ENCODE measurements at regions not wholly inside any gene's neighbourhood (a gene's known extent, or its start where the extent isn't known, plus 50 kb on each side); places are given as distances from the start of the nearest gene placed in this dataset.
"Not testable (repeated sequence)": the region's sequence is repeated elsewhere in the genome, so short reads cannot be mapped to it uniquely, and the experiment has no call there.

DNA sequence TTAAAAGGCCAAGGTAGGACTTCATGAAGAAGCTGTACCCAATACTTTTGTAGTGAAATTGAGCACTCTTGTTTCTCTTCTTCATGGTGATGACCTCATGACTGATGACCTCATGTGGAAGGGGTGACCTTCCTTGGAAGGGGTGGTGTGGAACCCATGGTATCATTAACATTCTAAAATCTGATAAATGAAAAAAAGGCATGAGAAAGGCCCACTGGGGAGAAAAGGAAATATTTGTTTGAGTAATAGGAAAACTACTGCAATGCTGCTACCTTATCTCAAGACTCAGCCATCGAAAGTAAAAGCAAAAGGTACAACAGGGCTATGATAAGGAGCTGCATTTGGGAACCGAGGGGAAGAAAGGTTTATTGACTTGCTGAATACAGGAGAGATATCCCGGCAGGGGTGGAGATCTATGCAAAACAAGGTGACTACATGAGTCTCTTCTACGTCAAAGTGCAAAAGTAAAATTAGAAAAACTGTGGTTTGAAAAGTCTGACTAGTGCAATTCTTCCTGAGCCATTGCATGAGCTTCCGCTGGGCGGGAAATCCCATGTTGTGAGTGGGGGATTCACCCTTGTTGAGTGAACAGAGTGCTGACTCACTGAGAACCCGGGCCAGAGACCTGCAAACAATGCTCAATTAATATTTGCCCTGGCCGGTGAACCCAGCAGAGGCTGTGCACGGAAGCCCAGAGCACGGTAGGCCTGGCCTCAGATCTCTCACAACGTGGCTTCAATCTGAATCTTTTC is 138.9 kb upstream of the RFC3 start:
- peak; percentile 13 to 15 for DNase-seq
- H4K12ac ChIP-seq (ENCODE audit: low read depth, low read length) = no peak overlapping the region
- no peak overlapping the region for H4K91ac ChIP-seq (ENCODE audit: low read depth, low read length)
- peaks cover 0 to 2% of the 10 kb centered on the region in 2 experiments for H3K4me1 ChIP-seq (ENCODE audit: control insufficient read depth in 1 of 2, insufficient read depth in 2 of 2, low read length in 2 of 2)
- H3K4me2 ChIP-seq (ENCODE audit: low read length) = no peak overlapping the region
- H3K79me1 ChIP-seq (ENCODE audit: low read length) = no peaks in the 10 kb centered on the region
- H2AFZ ChIP-seq (ENCODE audit: insufficient read depth, low read length, poor library complexity) = no peak overlapping the region
- no peak overlapping the region for H3K27ac ChIP-seq (ENCODE audit: low read depth, low read length)
- H3K14ac ChIP-seq (ENCODE audit: low read length) = no peak overlapping the region
- no CpG with 5 or more reads among the region's 11 CpGs for WGBS (ENCODE audit: extremely low coverage, insufficient coverage, insufficient read length)
- H3K27me3 ChIP-seq (ENCODE audit: insufficient read depth, low read length) = no peaks in the 10 kb centered on the region
- H2BK12ac ChIP-seq (ENCODE audit: low read length) = no peak overlapping the region
- H3K79me2 ChIP-seq (ENCODE audit: control insufficient read depth, insufficient read depth, low read length, poor library complexity) = no peaks in the 10 kb centered on the region
- no peak overlapping the region for H3K9ac ChIP-seq (ENCODE audit: low read length)
- no peak overlapping the region for H4K8ac ChIP-seq (ENCODE audit: low read depth, low read length)
- no peak overlapping the region for H3K18ac ChIP-seq (ENCODE audit: low read length)
- no peaks in the 10 kb centered on the region for H3K36me3 ChIP-seq (ENCODE audit: control insufficient read depth in 1 of 2, insufficient read depth in 2 of 2, low read length in 2 of 2)
- peaks cover 5% of the 10 kb centered on the region for H3K9me3 ChIP-seq (ENCODE audit: insufficient read depth, low read depth, low read length)
- H3K4ac ChIP-seq (ENCODE audit: low read depth, low read length) = no peak overlapping the region
- H3K23ac ChIP-seq (ENCODE audit: low read length) = no peak overlapping the region
- H3K4me3 ChIP-seq (ENCODE audit: low read depth, low read length) = no peak overlapping the region
- no peak overlapping the region for H2BK5ac ChIP-seq (ENCODE audit: low read depth, low read length, poor library complexity)
- H2AK5ac ChIP-seq (ENCODE audit: low read length) = no peak overlapping the region
- no peak overlapping the region for H2BK120ac ChIP-seq (ENCODE audit: insufficient read depth, low read length, poor library complexity)

DNA sequence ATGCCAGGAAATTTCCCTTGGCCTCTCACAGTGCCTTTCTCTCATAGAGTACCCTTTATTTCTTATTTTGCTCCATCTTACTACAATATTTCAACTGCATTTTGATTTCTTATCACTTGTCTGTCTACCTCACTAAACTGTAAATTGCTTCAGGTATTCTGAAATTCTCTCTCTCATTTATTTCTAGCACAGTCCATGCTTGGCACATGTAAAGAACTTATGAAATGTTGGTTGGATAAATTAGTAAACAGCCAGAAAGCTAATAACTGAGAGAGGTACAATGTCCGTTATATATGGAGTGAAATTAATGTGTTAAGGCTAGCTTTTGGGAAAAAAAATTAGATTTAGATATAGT is 138.3 kb upstream of the RFC3 start:
- Histone ChIP-seq H3K36me3 (ENCODE audit: control insufficient read depth in 1 of 2, insufficient read depth in 2 of 2, low read length in 2 of 2) (no peaks in the 10 kb centered on the region), H4K8ac (ENCODE audit: low read depth, low read length) (no peak overlapping the region), H3K18ac (ENCODE audit: low read length) (no peak overlapping the region), H4K12ac (ENCODE audit: low read depth, low read length) (no peak overlapping the region), H3K4me1 (ENCODE audit: control insufficient read depth in 1 of 2, insufficient read depth in 2 of 2, low read length in 2 of 2) (peaks cover 0 to 2% of the 10 kb centered on the region in 2 experiments), H2BK5ac (ENCODE audit: low read depth, low read length, poor library complexity) (no peak overlapping the region), H3K14ac (ENCODE audit: low read length) (no peak overlapping the region), H3K79me1 (ENCODE audit: low read length) (no peaks in the 10 kb centered on the region), H2AFZ (ENCODE audit: insufficient read depth, low read length, poor library complexity) (no peak overlapping the region), H3K27me3 (ENCODE audit: insufficient read depth, low read length) (no peaks in the 10 kb centered on the region), H4K91ac (ENCODE audit: low read depth, low read length) (no peak overlapping the region), H3K23ac (ENCODE audit: low read length) (no peak overlapping the region), H3K79me2 (ENCODE audit: control insufficient read depth, insufficient read depth, low read length, poor library complexity) (no peaks in the 10 kb centered on the region), H3K9ac (ENCODE audit: low read length) (no peak overlapping the region), H3K4ac (ENCODE audit: low read depth, low read length) (no peak overlapping the region), H2BK120ac (ENCODE audit: insufficient read depth, low read length, poor library complexity) (no peak overlapping the region), H2BK12ac (ENCODE audit: low read length) (no peak overlapping the region), H3K4me3 (ENCODE audit: low read depth, low read length) (no peak overlapping the region), H3K27ac (ENCODE audit: low read depth, low read length) (no peak overlapping the region), H3K9me3 (ENCODE audit: insufficient read depth, low read depth, low read length) (peaks cover 5% of the 10 kb centered on the region), H2AK5ac (ENCODE audit: low read length) (no peak overlapping the region), H3K4me2 (ENCODE audit: low read length) (no peak overlapping the region)
- DNase-seq = no peak
- no CpG with 5 or more reads among the region's 1 CpG for WGBS (ENCODE audit: extremely low coverage, insufficient coverage, insufficient read length)

DNA sequence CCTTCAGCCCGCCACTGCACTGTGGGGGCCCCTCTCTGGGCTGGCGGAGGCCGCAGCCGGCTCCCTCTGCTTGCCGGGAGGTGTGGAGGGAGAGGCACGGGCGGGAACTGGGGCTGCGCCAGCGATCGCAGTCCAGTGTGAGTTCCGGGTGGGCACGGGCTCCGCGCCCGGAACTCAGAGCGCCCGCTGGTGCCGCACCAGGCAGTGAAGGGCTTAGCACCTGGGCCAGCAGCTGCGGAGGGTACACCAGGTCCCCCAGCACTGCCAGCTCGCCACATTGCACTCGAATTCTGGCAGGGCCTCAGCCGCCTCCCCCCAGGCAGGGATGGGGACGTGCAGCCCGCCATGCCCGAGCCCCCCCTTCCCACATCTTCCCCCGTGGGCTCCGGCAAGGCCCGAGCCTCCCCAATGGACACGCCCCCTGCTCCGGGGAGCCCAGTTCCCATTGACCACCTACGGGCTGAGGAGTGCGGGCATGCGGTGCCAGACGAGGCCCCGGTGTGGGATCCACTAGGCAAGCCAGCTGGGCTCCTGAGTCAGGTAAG is 135.9 kb upstream of the RFC3 start:
- no peak overlapping the region for H3K9ac ChIP-seq (ENCODE audit: low read length)
- no peak overlapping the region for H4K12ac ChIP-seq (ENCODE audit: low read depth, low read length)
- DNase-seq = no peak
- no peaks in the 10 kb centered on the region for H3K79me2 ChIP-seq (ENCODE audit: control insufficient read depth, insufficient read depth, low read length, poor library complexity)
- H3K79me1 ChIP-seq (ENCODE audit: low read length) = no peaks in the 10 kb centered on the region
- no peak overlapping the region for H3K23ac ChIP-seq (ENCODE audit: low read length)
- no peak overlapping the region for H3K4me2 ChIP-seq (ENCODE audit: low read length)
- H4K91ac ChIP-seq (ENCODE audit: low read depth, low read length) = no peak overlapping the region
- no CpG with 5 or more reads among the region's 35 CpGs for WGBS (ENCODE audit: extremely low coverage, insufficient coverage, insufficient read length)
- H3K4ac ChIP-seq (ENCODE audit: low read depth, low read length) = no peak overlapping the region
- no peaks in the 10 kb centered on the region for H3K36me3 ChIP-seq (ENCODE audit: control insufficient read depth in 1 of 2, insufficient read depth in 2 of 2, low read length in 2 of 2)
- no peak overlapping the region for H2BK120ac ChIP-seq (ENCODE audit: insufficient read depth, low read length, poor library complexity)
- no peak overlapping the region for H3K18ac ChIP-seq (ENCODE audit: low read length)
- no peak overlapping the region for H3K4me3 ChIP-seq (ENCODE audit: low read depth, low read length)
- no peak overlapping the region for H4K8ac ChIP-seq (ENCODE audit: low read depth, low read length)
- H3K27ac ChIP-seq (ENCODE audit: low read depth, low read length) = no peak overlapping the region
- no peak overlapping the region for H2AFZ ChIP-seq (ENCODE audit: insufficient read depth, low read length, poor library complexity)
- no peaks in the 10 kb centered on the region for H3K4me1 ChIP-seq (ENCODE audit: control insufficient read depth in 1 of 2, insufficient read depth in 2 of 2, low read length in 2 of 2)
- no peak overlapping the region for H2BK12ac ChIP-seq (ENCODE audit: low read length)
- H3K14ac ChIP-seq (ENCODE audit: low read length) = no peak overlapping the region
- no peak overlapping the region for H2BK5ac ChIP-seq (ENCODE audit: low read depth, low read length, poor library complexity)
- H3K27me3 ChIP-seq (ENCODE audit: insufficient read depth, low read length) = no peaks in the 10 kb centered on the region
- H3K9me3 ChIP-seq (ENCODE audit: insufficient read depth, low read depth, low read length) = peaks cover 5% of the 10 kb centered on the region
- no peak overlapping the region for H2AK5ac ChIP-seq (ENCODE audit: low read length)

DNA sequence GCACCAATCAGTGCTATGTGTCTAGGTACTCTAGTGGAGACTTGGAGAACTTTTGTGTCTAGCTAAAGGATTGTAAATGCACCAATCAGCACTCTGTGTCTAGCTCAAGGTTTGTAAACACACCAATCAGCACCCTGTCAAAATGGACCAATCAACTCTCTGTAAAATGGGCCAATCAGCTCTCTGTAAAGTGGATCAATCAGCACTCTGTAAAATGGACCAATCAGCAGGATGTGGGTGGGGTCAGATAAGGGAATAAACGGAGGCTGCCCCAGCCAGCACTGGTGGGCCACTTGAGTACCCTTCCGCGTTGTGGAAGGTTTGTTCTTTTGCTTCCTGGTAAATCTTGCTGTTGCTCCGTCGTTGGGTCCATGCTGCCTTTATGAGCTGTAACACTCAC is 135.3 kb upstream of the RFC3 start:
- not testable (repeated sequence) for H4K91ac ChIP-seq (ENCODE audit: low read depth, low read length); H2BK120ac ChIP-seq (ENCODE audit: insufficient read depth, low read length, poor library complexity); H4K8ac ChIP-seq (ENCODE audit: low read depth, low read length); H2BK12ac ChIP-seq (ENCODE audit: low read length); H2AK5ac ChIP-seq (ENCODE audit: low read length); H4K12ac ChIP-seq (ENCODE audit: low read depth, low read length); H3K18ac ChIP-seq (ENCODE audit: low read length); H3K27me3 ChIP-seq (ENCODE audit: insufficient read depth, low read length); H3K4me1 ChIP-seq (ENCODE audit: control insufficient read depth in 1 of 2, insufficient read depth in 2 of 2, low read length in 2 of 2); H3K79me1 ChIP-seq (ENCODE audit: low read length); H2AFZ ChIP-seq (ENCODE audit: insufficient read depth, low read length, poor library complexity); H3K4me3 ChIP-seq (ENCODE audit: low read depth, low read length); H3K4ac ChIP-seq (ENCODE audit: low read depth, low read length); H3K9me3 ChIP-seq (ENCODE audit: insufficient read depth, low read depth, low read length); H3K9ac ChIP-seq (ENCODE audit: low read length); DNase-seq; H3K27ac ChIP-seq (ENCODE audit: low read depth, low read length); H3K79me2 ChIP-seq (ENCODE audit: control insufficient read depth, insufficient read depth, low read length, poor library complexity); H3K23ac ChIP-seq (ENCODE audit: low read length); H3K4me2 ChIP-seq (ENCODE audit: low read length); H3K14ac ChIP-seq (ENCODE audit: low read length); H2BK5ac ChIP-seq (ENCODE audit: low read depth, low read length, poor library complexity); H3K36me3 ChIP-seq (ENCODE audit: control insufficient read depth in 1 of 2, insufficient read depth in 2 of 2, low read length in 2 of 2)
- WGBS (ENCODE audit: extremely low coverage, insufficient coverage, insufficient read length) = no CpG with 5 or more reads among the region's 5 CpGs

All from trophoblast cell (in vitro differentiated cells and primary cell).